SJSA1 (cell line): ENCODE measurements at regions not wholly inside any gene's neighbourhood (a gene's known extent, or its start where the extent isn't known, plus 50 kb on each side); places are given as distances from the start of the nearest gene placed in this dataset.

Experiments used
- DNase-seq, 2 experiments: peaks; one replicate each; pipeline ENCODE4 v3.0.0-alpha.2; 2015 to 2020; ENCODE audit warnings: low spot score in 2 of 2, low read depth in 1 of 2
- H3K27ac ChIP-seq: fragments of 250-450 bp; sonication (Bioruptor Pico); 2 replicates; pipeline ENCODE4 v1.5.1; 2020; ENCODE audit warnings: mild to moderate bottlenecking, moderate library complexity
- H3K27me3 ChIP-seq: fragments of 250-450 bp; sonication (Bioruptor Pico); replicated peaks from 2 replicates; pipeline ENCODE4 v1.5.1; 2020; ENCODE audit warnings: mild to moderate bottlenecking, moderate library complexity
- H3K36me3 ChIP-seq: fragments of 250-450 bp; sonication (Bioruptor Pico); 2 replicates; pipeline ENCODE4 v1.5.1; 2020; ENCODE audit warnings: mild to moderate bottlenecking
- H3K4me1 ChIP-seq: fragments of 250-450 bp; sonication (Bioruptor Pico); replicated peaks from 2 replicates; pipeline ENCODE4 v1.6.1; 2021; ENCODE audit warnings: mild to moderate bottlenecking
- H3K4me3 ChIP-seq: fragments of 250-450 bp; sonication (Bioruptor Pico); 2 replicates; pipeline ENCODE4 v1.5.1; 2020; ENCODE audit warnings: mild to moderate bottlenecking
- H3K9me3 ChIP-seq: fragments of 250-450 bp; sonication (Bioruptor Pico); replicated peaks from 2 replicates; pipeline ENCODE4 v1.5.1; 2020; ENCODE audit warnings: mild to moderate bottlenecking

GRCh38 chr10:79018521-79019011, 50.2 kb upstream of the ZMIZ1 start:
- no peaks in the 10 kb centered on the region for H3K9me3 ChIP-seq
- H3K27me3 ChIP-seq = no peaks in the 10 kb centered on the region
- DNase-seq = no peak
- no peak overlapping the region for H3K4me3 ChIP-seq
- H3K36me3 ChIP-seq = no peaks in the 10 kb centered on the region
- H3K27ac ChIP-seq = no peak overlapping the region
- H3K4me1 ChIP-seq = no peaks in the 10 kb centered on the region
